ENCODE measurements at regions not wholly inside any gene's neighbourhood (a gene's known extent, or its start where the extent isn't known, plus 50 kb on each side); places are given as distances from the start of the nearest gene placed in this dataset.

GRCh38 chr15:38876211-38876610 lies 311.6 kb upstream of the RASGRP1 start (continued):
- TF ChIP-seq POU6F1 (CRISPR knock-in tag; IDR thresholded peaks at IDR 0.05; ENCODE audit: borderline replicate concordance, low read depth) (no peak), SNAI2 (CRISPR knock-in tag; IDR thresholded peaks at IDR 0.05) (no peak), PPARA (CRISPR knock-in tag; IDR thresholded peaks at IDR 0.05; ENCODE audit: borderline replicate concordance) (no peak), ESRRG (CRISPR knock-in tag; IDR thresholded peaks at IDR 0.05) (no peak)

GRCh38 chr15:38876621-38877020 lies 312.0 kb upstream of the RASGRP1 start:
- no peak for TF ChIP-seq CSDC2 (CRISPR knock-in tag; IDR thresholded peaks at IDR 0.05)
- TF ChIP-seq RARB (CRISPR knock-in tag; IDR thresholded peaks at IDR 0.05), result no peak
- TF ChIP-seq GLIS3 (CRISPR knock-in tag; IDR thresholded peaks at IDR 0.05), result no peak
- no peak for TF ChIP-seq POU6F1 (CRISPR knock-in tag; IDR thresholded peaks at IDR 0.05; ENCODE audit: borderline replicate concordance, low read depth)
- TF ChIP-seq ZFP3 (CRISPR knock-in tag; IDR thresholded peaks at IDR 0.05), result no peak
- no peak for TF ChIP-seq BACH2 (CRISPR knock-in tag; IDR thresholded peaks at IDR 0.05; ENCODE audit: borderline replicate concordance)
- no peak for TF ChIP-seq PATZ1 (CRISPR knock-in tag; IDR thresholded peaks at IDR 0.05; ENCODE audit: borderline replicate concordance)

GRCh38 chr15:38877471-38877870 lies 312.9 kb upstream of the RASGRP1 start:
- ATAC-seq, result no peak; the same call in 2 of the 3 replicates
- TF ChIP-seq ZFP3 (CRISPR knock-in tag; IDR thresholded peaks at IDR 0.05) (no peak), RARB (CRISPR knock-in tag; IDR thresholded peaks at IDR 0.05) (no peak), GLIS3 (CRISPR knock-in tag; IDR thresholded peaks at IDR 0.05) (no peak), ISL1 (CRISPR knock-in tag; IDR thresholded peaks at IDR 0.05) (no peak), POU6F1 (CRISPR knock-in tag; IDR thresholded peaks at IDR 0.05; ENCODE audit: borderline replicate concordance, low read depth) (no peak), SNAI2 (CRISPR knock-in tag; IDR thresholded peaks at IDR 0.05) (no peak), ZNF8 (CRISPR knock-in tag; IDR thresholded peaks at IDR 0.05) (no peak), ZNF565 (CRISPR knock-in tag; conservative IDR thresholded peaks at IDR 0.05; ENCODE audit: low read depth) (no peak), CREB5 (CRISPR knock-in tag; IDR thresholded peaks at IDR 0.05; ENCODE audit: low read depth) (no peak)

More at GRCh38 chr15:38876621-38877020, 312.0 kb upstream of the RASGRP1 start:
- no peak for ATAC-seq

- no peak for ATAC-seq
- no peak for TF ChIP-seq ESRRG (CRISPR knock-in tag; IDR thresholded peaks at IDR 0.05)
- no peak for TF ChIP-seq ZNF565 (CRISPR knock-in tag; conservative IDR thresholded peaks at IDR 0.05; ENCODE audit: low read depth)
- no peak for TF ChIP-seq ARNTL (CRISPR knock-in tag; IDR thresholded peaks at IDR 0.05; ENCODE audit: borderline replicate concordance, low read depth)
- no peak for TF ChIP-seq ZFP3 (CRISPR knock-in tag; IDR thresholded peaks at IDR 0.05)
- no peak for TF ChIP-seq RARB (CRISPR knock-in tag; IDR thresholded peaks at IDR 0.05)
- TF ChIP-seq PPARA (CRISPR knock-in tag; IDR thresholded peaks at IDR 0.05; ENCODE audit: borderline replicate concordance), result no peak
- no peak for TF ChIP-seq PATZ1 (CRISPR knock-in tag; IDR thresholded peaks at IDR 0.05; ENCODE audit: borderline replicate concordance)
- TF ChIP-seq CSRNP3 (CRISPR knock-in tag; IDR thresholded peaks at IDR 0.05), result no peak
- TF ChIP-seq BACH2 (CRISPR knock-in tag; IDR thresholded peaks at IDR 0.05; ENCODE audit: borderline replicate concordance), result no peak
- TF ChIP-seq TCF4 (CRISPR knock-in tag; IDR thresholded peaks at IDR 0.05; ENCODE audit: borderline replicate concordance), result no peak
- TF ChIP-seq ZNF8 (CRISPR knock-in tag; IDR thresholded peaks at IDR 0.05), result no peak
- TF ChIP-seq ISL1 (CRISPR knock-in tag; IDR thresholded peaks at IDR 0.05), result no peak
- TF ChIP-seq TSHZ2 (CRISPR knock-in tag; IDR thresholded peaks at IDR 0.05), result no peak
Measured at GRCh38 chr15:38878026-38878425, 313.4 kb upstream of the RASGRP1 start.
